Activated T-cell treated with anti-CD3 and anti-CD28 coated beads for 48 hours (primary cell): ENCODE measurements at regions not wholly inside any gene's neighbourhood (a gene's known extent, or its start where the extent isn't known, plus 50 kb on each side); places are given as distances from the start of the nearest gene placed in this dataset.

ENCODE experiments used
- DNase-seq: peaks from one replicate; pipeline ENCODE4 v3.0.0-alpha.2; 2020; ENCODE audit warnings: low read depth

- no peak for DNase-seq
These were observed 80.2 kb downstream of the C6orf118 start for GRCh38 chr6:165229216-165229615.

GRCh38 chr6:165227644-165228329 lies 81.6 kb downstream of the C6orf118 start:
- no peak for DNase-seq

- no peak for DNase-seq
These were observed 85.7 kb downstream of the C6orf118 start for GRCh38 chr6:165223736-165224135.

GRCh38 chr6:165223101-165223500 lies 86.3 kb downstream of the C6orf118 start:
- no peak for DNase-seq

GRCh38 chr6:165222315-165223025 lies 86.9 kb downstream of the C6orf118 start:
- no peak for DNase-seq

GRCh38 chr6:165220045-165220444 lies 89.4 kb downstream of the C6orf118 start:
- no peak for DNase-seq

- DNase-seq: no peak
These were observed 89.8 kb downstream of the C6orf118 start for GRCh38 chr6:165219629-165220028.

- no peak for DNase-seq
These were observed 90.6 kb downstream of the C6orf118 start for GRCh38 chr6:165218829-165219228.

GRCh38 chr6:165206798-165207197 lies 102.6 kb downstream of the C6orf118 start:
- no peak for DNase-seq

- DNase-seq: no peak
These were observed 103.8 kb downstream of the C6orf118 start for GRCh38 chr6:165205632-165206031.

GRCh38 chr6:165204807-165205545 lies 104.4 kb downstream of the C6orf118 start:
- DNase-seq: no peak

GRCh38 chr6:165200178-165200577 lies 109.2 kb downstream of the C6orf118 start:
- DNase-seq: no peak

- no peak for DNase-seq
These were observed 117.9 kb downstream of the C6orf118 start for GRCh38 chr6:165191461-165191860.

GRCh38 chr6:165186441-165187205 lies 122.8 kb downstream of the C6orf118 start:
- DNase-seq: no peak

- no peak for DNase-seq
These were observed 123.4 kb downstream of the C6orf118 start for GRCh38 chr6:165186041-165186440.

- DNase-seq: no peak
These were observed 125.0 kb downstream of the C6orf118 start for GRCh38 chr6:165184192-165184979.

- DNase-seq: no peak
These were observed 125.8 kb downstream of the C6orf118 start for GRCh38 chr6:165183496-165184140.

GRCh38 chr6:165183071-165183470 lies 126.3 kb downstream of the C6orf118 start:
- no peak for DNase-seq

- no peak for DNase-seq
These were observed 127.4 kb downstream of the C6orf118 start for GRCh38 chr6:165181951-165182414.

GRCh38 chr6:165178056-165178455 lies 131.3 kb downstream of the C6orf118 start:
- no peak for DNase-seq

- DNase-seq: no peak
These were observed 135.9 kb downstream of the C6orf118 start for GRCh38 chr6:165173484-165173883.
